Endothelial cell of hepatic sinusoid (primary cell): ENCODE measurements at regions not wholly inside any gene's neighbourhood (a gene's known extent, or its start where the extent isn't known, plus 50 kb on each side); places are given as distances from the start of the nearest gene placed in this dataset.

Experiments
- in situ Hi-C: cut with HindIII; loops from 2 replicates; pipeline ENCODE4 v1.10.0; 2017; ENCODE audit warnings: low sequenced_read_pairs

DNA sequence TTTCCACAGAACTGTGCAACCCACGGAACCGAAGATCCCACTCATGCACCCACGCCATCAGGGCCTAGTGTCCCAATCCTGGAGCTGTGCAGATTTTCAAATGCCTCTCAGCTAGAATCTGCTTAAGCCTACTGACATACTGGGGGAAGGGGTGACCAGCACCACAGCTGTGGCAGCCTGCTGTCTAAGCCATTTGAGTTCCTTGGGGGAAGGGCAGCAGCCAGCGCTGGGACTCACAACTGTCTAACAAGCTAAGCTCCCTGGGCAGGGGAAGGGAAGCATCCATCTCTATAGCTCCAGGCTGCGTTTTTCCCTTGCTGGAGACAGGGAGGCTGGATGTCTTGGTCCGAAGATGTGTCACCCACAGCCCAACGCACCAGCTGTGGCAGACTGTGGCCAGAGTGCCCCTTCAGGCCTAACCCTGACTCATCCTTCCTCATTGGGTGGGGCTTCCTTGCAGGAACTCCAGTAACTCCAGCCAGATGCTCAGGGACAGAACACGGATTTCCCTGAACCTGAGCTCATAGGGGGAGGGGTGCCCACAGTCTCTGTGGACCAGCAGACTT lies 194.8 kb downstream of the CHRDL1 start:
- in situ Hi-C loops = no loop called here

DNA sequence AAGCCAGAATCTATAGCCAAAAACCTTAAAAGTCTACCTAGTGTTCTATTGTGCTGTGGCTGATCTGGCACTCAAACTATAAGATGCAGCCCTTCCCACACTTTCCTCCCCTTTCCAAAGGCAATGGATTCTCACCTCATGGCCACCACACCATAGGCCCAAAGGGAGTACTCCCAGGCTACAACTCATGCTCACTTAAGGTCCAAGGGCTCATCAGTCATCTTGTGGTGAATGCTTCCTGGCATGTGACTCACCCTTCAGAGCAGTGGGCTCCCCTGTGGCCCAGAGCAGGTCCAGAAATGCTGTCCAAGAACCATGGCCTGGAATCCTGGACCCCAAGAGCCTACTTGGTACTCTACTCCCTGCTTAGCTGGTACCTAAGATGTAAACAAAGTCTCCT lies 181.0 kb downstream of the CHRDL1 start:
- in situ Hi-C loops = no loop called here
